Right lobe of liver (tissue), 6 donors: ENCODE measurements at regions not wholly inside any gene's neighbourhood (a gene's known extent, or its start where the extent isn't known, plus 50 kb on each side); places are given as distances from the start of the nearest gene placed in this dataset.

Experiments used
- ATAC-seq, 4 donors: fragments of 200-7000 bp; cut with Tn5 transposase; one replicate each; pipeline ENCODE4 v1.9.1; 2020; ENCODE audit warnings: mild to moderate bottlenecking in 4 of 4, moderate library complexity in 4 of 4
- DNase-seq, 3 donors: peaks; one replicate each; pipeline ENCODE4 v3.0.0-alpha.2; 2020
- H3K27ac ChIP-seq, 3 donors: fragments of 200-600 bp; one replicate each; pipeline ENCODE4 v1.8.0; 2022
- H3K27me3 ChIP-seq, 2 donors: fragments of 200-600 bp; one replicate each; pipeline ENCODE4 v1.8.0; 2022
- H3K36me3 ChIP-seq, 4 donors: fragments of 200-600 bp; sonication (generic) in 1 of 4; one replicate each; pipeline versions ENCODE4 v1.5.1 to v1.8.0; 2017 to 2022; ENCODE audit warnings: control low read depth in 1 of 4
- H3K4me1 ChIP-seq, 4 donors: fragments of 200-600 bp; sonication (generic) in 1 of 4; one replicate each; pipeline versions ENCODE4 v1.5.1 to v1.8.0; 2017 to 2022; ENCODE audit warnings: control low read depth in 1 of 4
- H3K4me3 ChIP-seq, 3 donors: fragments of 200-600 bp; one replicate each; pipeline ENCODE4 v1.8.0; 2022
- H3K9me3 ChIP-seq, 4 donors: fragments of 200-600 bp; sonication (generic) in 1 of 4; one replicate each; pipeline versions ENCODE4 v1.5.1 to v1.8.0; 2017 to 2022; ENCODE audit warnings: control low read depth in 1 of 4
- POLR2A ChIP-seq: fragments of 450-650 bp; IDR thresholded peaks from one replicate; pipeline ENCODE4 v1.6.1; 2017; ENCODE audit warnings: antibody characterized with exemption, mild to moderate bottlenecking
- WGBS: methylation state at CpG from one replicate; pipeline ENCODE4 v1.1.6; 2018; ENCODE audit warnings: low coverage, low lambda C conversion rate; ENCODE audit not compliant: insufficient coverage; ENCODE audit errors: missing lambda C conversion rate; 5-methylcytosine and 5-hydroxymethylcytosine counted together
- intact Hi-C, 2 donors: fragments of 100-400 bp; cut with DNase I; formaldehyde crosslinking; loops; one replicate each; pipeline versions ENCODE4 v1.11.2 to v1.14.1; 2022
- TF ChIP-seq, protein P1 (sequence below), 4 donors: fragments of 200-600 bp in 3 of 4; fragments of 450-650 bp in 1 of 4; IDR thresholded peaks; one replicate each; pipeline versions ENCODE4 v1.5.1 to v1.8.0; 2016 to 2022; ENCODE audit warnings: antibody characterized with exemption in 4 of 4, mild to moderate bottlenecking in 2 of 4
- donor health status: DM: no; HTN: yes; CAD: no.
- donor health status: DM: no; HTN: no; CAD: no.
- donor health status: DM: no; HTN: no; CAD: no.
- donor health status: DM: no; HTN: yes; CAD: no.
- donor health status: DM: no; HTN: yes; CAD: no.

DNA sequence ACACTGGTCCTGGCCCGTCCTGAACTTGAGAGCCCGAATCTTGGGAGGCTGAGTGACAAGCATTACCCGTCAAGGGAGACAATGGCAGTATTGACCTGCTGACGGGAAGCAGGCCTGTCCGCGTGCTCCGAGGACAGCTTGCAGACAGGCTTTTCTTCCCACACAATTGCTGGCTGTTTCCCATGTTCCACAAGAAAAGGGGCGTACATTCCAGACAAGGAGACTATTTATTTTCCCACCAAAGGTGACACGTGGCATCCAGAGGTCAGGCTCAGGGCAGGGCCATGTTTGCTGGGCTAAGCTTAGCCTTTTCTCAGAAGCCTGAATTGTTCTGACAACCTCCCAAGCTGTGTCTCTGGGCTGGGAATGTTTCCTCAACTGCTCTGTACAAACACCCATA is 86.9 kb upstream of the SPON1 start:
- no peak for TF ChIP-seq POLR2A
- TF ChIP-seq, protein P1, sequence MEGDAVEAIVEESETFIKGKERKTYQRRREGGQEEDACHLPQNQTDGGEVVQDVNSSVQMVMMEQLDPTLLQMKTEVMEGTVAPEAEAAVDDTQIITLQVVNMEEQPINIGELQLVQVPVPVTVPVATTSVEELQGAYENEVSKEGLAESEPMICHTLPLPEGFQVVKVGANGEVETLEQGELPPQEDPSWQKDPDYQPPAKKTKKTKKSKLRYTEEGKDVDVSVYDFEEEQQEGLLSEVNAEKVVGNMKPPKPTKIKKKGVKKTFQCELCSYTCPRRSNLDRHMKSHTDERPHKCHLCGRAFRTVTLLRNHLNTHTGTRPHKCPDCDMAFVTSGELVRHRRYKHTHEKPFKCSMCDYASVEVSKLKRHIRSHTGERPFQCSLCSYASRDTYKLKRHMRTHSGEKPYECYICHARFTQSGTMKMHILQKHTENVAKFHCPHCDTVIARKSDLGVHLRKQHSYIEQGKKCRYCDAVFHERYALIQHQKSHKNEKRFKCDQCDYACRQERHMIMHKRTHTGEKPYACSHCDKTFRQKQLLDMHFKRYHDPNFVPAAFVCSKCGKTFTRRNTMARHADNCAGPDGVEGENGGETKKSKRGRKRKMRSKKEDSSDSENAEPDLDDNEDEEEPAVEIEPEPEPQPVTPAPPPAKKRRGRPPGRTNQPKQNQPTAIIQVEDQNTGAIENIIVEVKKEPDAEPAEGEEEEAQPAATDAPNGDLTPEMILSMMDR (IDR thresholded peaks at IDR 0.05): no peak
- ATAC-seq: no peak

GRCh38 chr11:13876423-13876822 is 86.1 kb upstream of the SPON1 start:
- H3K36me3 ChIP-seq: no peaks in the 10 kb centered on the region
- DNase-seq (no peak), ATAC-seq (no peak)
- 57% methylated on average over 1 of the region's 2 CpGs for WGBS
- no peak overlapping the region for H3K4me3 ChIP-seq
- TF ChIP-seq, protein P1 (IDR thresholded peaks at IDR 0.05): no peak
- TF ChIP-seq POLR2A: no peak
- no peaks in the 10 kb centered on the region for H3K9me3 ChIP-seq
- intact Hi-C loops: no loop called here
- H3K4me1 ChIP-seq: no peaks in the 10 kb centered on the region
- H3K27ac ChIP-seq: no peak overlapping the region
- peaks cover 0 to 4% of the 10 kb centered on the region in 2 donors for H3K27me3 ChIP-seq

More for the DNA sequence above, 86.9 kb upstream of the SPON1 start:
- no peak overlapping the region for H3K4me3 ChIP-seq
- intact Hi-C loops: no loop called here
- peaks cover 0 to 4% of the 10 kb centered on the region in 2 donors for H3K27me3 ChIP-seq
- WGBS: 68% methylated on average over 6 of the region's 9 CpGs
- no peaks in the 10 kb centered on the region for H3K4me1 ChIP-seq
- no peak overlapping the region for H3K27ac ChIP-seq
- H3K36me3 ChIP-seq: no peaks in the 10 kb centered on the region
- no peaks in the 10 kb centered on the region for H3K9me3 ChIP-seq
- no peak for DNase-seq

DNA sequence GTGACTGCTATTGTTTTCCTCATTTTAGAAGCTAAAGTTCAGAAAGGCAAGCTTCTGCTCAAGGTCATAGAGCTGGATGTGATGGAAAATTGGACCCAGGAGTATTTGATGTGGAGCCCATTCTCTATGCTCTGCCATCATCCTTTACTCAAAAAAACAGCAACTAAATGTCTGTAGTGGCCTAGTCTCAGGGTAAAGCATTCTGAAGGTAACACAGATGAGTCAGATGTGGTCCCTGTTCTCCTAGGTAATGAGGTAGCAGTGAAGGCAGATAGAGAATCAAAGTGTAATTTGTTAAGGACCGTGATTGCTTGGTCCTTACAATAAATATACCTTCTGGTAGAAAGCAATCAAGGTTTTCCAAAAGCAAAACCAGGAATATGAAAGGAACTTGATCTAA is 84.4 kb upstream of the SPON1 start:
- H3K27me3 ChIP-seq: no peaks in the 10 kb centered on the region
- no peak for DNase-seq
- intact Hi-C loops: no loop called here
- 77% methylated on average over 1 of the region's 1 CpG for WGBS
- no peaks in the 10 kb centered on the region for H3K4me1 ChIP-seq
- H3K4me3 ChIP-seq: no peak overlapping the region
- ATAC-seq: no peak
- H3K27ac ChIP-seq: no peak overlapping the region
- TF ChIP-seq, protein P1 (IDR thresholded peaks at IDR 0.05): no peak
- TF ChIP-seq POLR2A: no peak
- no peaks in the 10 kb centered on the region for H3K9me3 ChIP-seq
- H3K36me3 ChIP-seq: no peaks in the 10 kb centered on the region

- Histone ChIP-seq H3K4me1 (no peaks in the 10 kb centered on the region), H3K36me3 (no peaks in the 10 kb centered on the region), H3K27ac (no peak overlapping the region), H3K27me3 (no peaks in the 10 kb centered on the region), H3K9me3 (no peaks in the 10 kb centered on the region), H3K4me3 (no peak overlapping the region)
- TF ChIP-seq POLR2A: no peak
- TF ChIP-seq, protein P1 (IDR thresholded peaks at IDR 0.05): no peak
- DNase-seq: no peak
- WGBS: 88% methylated on average over 2 of the region's 2 CpGs
- no peak for ATAC-seq
- intact Hi-C loops: no loop called here
Measured at GRCh38 chr11:13880634-13881033, 81.9 kb upstream of the SPON1 start.
